ENCODE measurements at regions not wholly inside any gene's neighbourhood (a gene's known extent, or its start where the extent isn't known, plus 50 kb on each side); places are given as distances from the start of the nearest gene placed in this dataset.

- Histone ChIP-seq H3K36me3 (no peaks in the 10 kb centered on the region), H3K27ac (no peak overlapping the region), H3K27me3 (replicated peaks in 1 of 7) (peaks cover 0 to 5% (median 0%) of the 10 kb centered on the region in 7 donors), H3K4me3 (no peak overlapping the region), H3K4me1 (no peaks in the 10 kb centered on the region), H3K9me3 (peaks cover 0 to 27% (median 3%) of the 10 kb centered on the region in 8 donors)
- intact Hi-C loops (cut with DNase I; ENCODE audit: low total_unique reads): no loop called here
- DNase-seq: no peak
- 89 to 95% (median 93%) methylated on average over 4 to 6 of the region's 6 CpGs for WGBS, 5 donors
- TF ChIP-seq CTCF (IDR thresholded peaks at IDR 0.05 in 8 of 11, conservative IDR thresholded peaks at IDR 0.05 in 3 of 11) (no peak), POLR2AphosphoS5 (IDR thresholded peaks at IDR 0.05) (no peak), POLR2A (IDR thresholded peaks at IDR 0.05) (no peak)
Measured at GRCh38 chr14:54202288-54202687, 194.5 kb upstream of the CDKN3 start.

DNA sequence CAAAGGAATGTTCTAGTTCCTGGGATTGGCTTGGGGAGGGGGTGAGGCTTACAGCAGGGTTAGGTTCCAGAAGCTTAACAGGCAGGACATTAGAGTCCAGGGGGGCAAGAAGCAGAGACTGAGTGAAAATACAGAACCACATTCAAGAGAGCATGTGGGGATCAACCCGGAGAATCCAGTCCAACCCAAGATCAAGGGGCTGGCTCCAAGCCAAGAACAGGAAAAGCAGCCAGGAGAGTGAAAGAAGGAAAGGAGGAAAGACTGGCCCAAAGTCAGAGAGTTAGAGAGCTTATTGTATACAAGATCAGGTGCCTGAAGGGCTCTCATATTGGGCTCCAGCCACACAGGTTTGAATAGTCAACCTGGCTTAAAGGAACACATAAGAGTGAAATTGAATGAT, 190.3 kb upstream of the CDKN3 start:
- Histone ChIP-seq H3K36me3 (no peaks in the 10 kb centered on the region), H3K9me3 (peaks cover 0 to 9% (median 0%) of the 10 kb centered on the region in 8 donors), H3K27ac (no peak overlapping the region), H3K27me3 (replicated peaks in 1 of 7) (peaks cover 0 to 12% (median 0%) of the 10 kb centered on the region in 7 donors), H3K4me3 (no peak overlapping the region), H3K4me1 (no peaks in the 10 kb centered on the region)
- WGBS, 5 donors: 67 to 90% (median 79%) methylated on average over 1 of the region's 1 CpG
- no peak for TF ChIP-seq CTCF (IDR thresholded peaks at IDR 0.05 in 8 of 11, conservative IDR thresholded peaks at IDR 0.05 in 3 of 11)
- TF ChIP-seq POLR2AphosphoS5 (IDR thresholded peaks at IDR 0.05): no peak
- no peak for TF ChIP-seq POLR2A (IDR thresholded peaks at IDR 0.05)
- intact Hi-C loops (cut with DNase I; ENCODE audit: low total_unique reads): no loop called here
- DNase-seq: no peak

DNA sequence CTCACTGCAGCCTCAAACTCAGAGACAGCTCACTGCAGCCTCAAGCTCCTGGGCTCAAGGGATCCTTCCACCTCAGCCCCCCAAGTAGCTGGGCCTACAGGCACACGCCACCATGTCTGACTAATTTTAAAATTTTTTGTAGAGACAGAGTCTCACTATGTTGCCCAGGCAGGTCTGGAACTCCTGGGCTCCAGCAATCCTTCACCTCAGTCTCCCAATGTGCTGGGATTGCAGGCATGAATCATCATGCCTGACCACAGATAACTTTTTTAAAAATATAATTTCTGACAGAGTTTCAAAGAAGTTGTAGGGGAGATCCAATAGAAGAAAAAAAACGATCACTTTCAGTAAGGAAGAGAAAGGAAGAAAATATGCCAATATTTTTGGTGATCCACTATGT, 189.7 kb upstream of the CDKN3 start:
- WGBS, 5 donors: 65 to 85% (median 70%) methylated on average over 2 of the region's 2 CpGs
- peaks cover 0 to 9% (median 0%) of the 10 kb centered on the region in 8 donors for H3K9me3 ChIP-seq
- no peaks in the 10 kb centered on the region for H3K4me1 ChIP-seq
- peaks cover 0 to 9% (median 0%) of the 10 kb centered on the region in 7 donors for H3K27me3 ChIP-seq (replicated peaks in 1 of 7)
- H3K4me3 ChIP-seq: no peak overlapping the region
- no peak for DNase-seq
- H3K36me3 ChIP-seq: no peaks in the 10 kb centered on the region
- H3K27ac ChIP-seq: no peak overlapping the region
- intact Hi-C loops (cut with DNase I; ENCODE audit: low total_unique reads): no loop called here
- TF ChIP-seq POLR2A (IDR thresholded peaks at IDR 0.05) (no peak), POLR2AphosphoS5 (IDR thresholded peaks at IDR 0.05) (no peak), CTCF (IDR thresholded peaks at IDR 0.05 in 8 of 11, conservative IDR thresholded peaks at IDR 0.05 in 3 of 11) (no peak)

- TF ChIP-seq CTCF (IDR thresholded peaks at IDR 0.05 in 8 of 11, conservative IDR thresholded peaks at IDR 0.05 in 3 of 11): no peak
- DNase-seq: no peak
- H3K4me3 ChIP-seq: no peak overlapping the region
- H3K27ac ChIP-seq: no peak overlapping the region
- H3K4me1 ChIP-seq: no peaks in the 10 kb centered on the region
- peaks cover 0 to 9% (median 0%) of the 10 kb centered on the region in 7 donors for H3K27me3 ChIP-seq (replicated peaks in 1 of 7)
- 68 to 78% (median 71%) methylated on average over 6 of the region's 6 CpGs for WGBS, 5 donors
- H3K9me3 ChIP-seq: peaks cover 0 to 8% (median 0%) of the 10 kb centered on the region in 8 donors
- H3K36me3 ChIP-seq: no peaks in the 10 kb centered on the region
- intact Hi-C loops (cut with DNase I; ENCODE audit: low total_unique reads): no loop called here
Measured at GRCh38 chr14:54207476-54208462, 189.0 kb upstream of the CDKN3 start.

Measured in spleen (tissue), 11 donors.